Panc1 (cell line): ENCODE measurements at regions not wholly inside any gene's neighbourhood (a gene's known extent, or its start where the extent isn't known, plus 50 kb on each side); places are given as distances from the start of the nearest gene placed in this dataset.

Experiments used
- CTCF ChIP-seq: fragments of 450-650 bp; IDR thresholded peaks from 2 replicates; pipeline ENCODE4 v1.5.1; 2017; ENCODE audit warnings: mild to moderate bottlenecking
- POLR2AphosphoS5 ChIP-seq: IDR thresholded peaks from 2 replicates; pipeline ENCODE4 v1.6.1; 2012; ENCODE audit warnings: mild to moderate bottlenecking, low read depth, low read length, moderate library complexity
- REST ChIP-seq, 2 experiments: IDR thresholded peaks; 2 replicates each; pipeline ENCODE4 v1.6.1; 2011 to 2012; ENCODE audit warnings: low read depth in 2 of 2, control low read depth in 1 of 2, low read length in 1 of 2, mild to moderate bottlenecking in 1 of 2, moderate library complexity in 1 of 2; ENCODE audit not compliant: insufficient read depth in 1 of 2
- SIN3A ChIP-seq: IDR thresholded peaks from 2 replicates; pipeline ENCODE4 v1.6.1; 2012; ENCODE audit warnings: low read depth, mild to moderate bottlenecking, low read length, moderate library complexity, borderline replicate concordance; ENCODE audit not compliant: insufficient read depth

GRCh38 chr10:78504181-78504580 is 470.5 kb downstream of the RPS24 start:
- TF ChIP-seq CTCF (no peak), POLR2AphosphoS5 (no peak), REST (IDR thresholded peaks at IDR 0.05; ENCODE audit: insufficient read depth in 1 of 2, low read depth in 2 of 2, low read length in 1 of 2) (no peak), SIN3A (no peak)
